GM10266 (cell line): ENCODE measurements at regions not wholly inside any gene's neighbourhood (a gene's known extent, or its start where the extent isn't known, plus 50 kb on each side); places are given as distances from the start of the nearest gene placed in this dataset.

ENCODE experiments used
- DNase-seq: peaks from one replicate; pipeline ENCODE4 v3.0.0; 2012; ENCODE audit errors: extremely low spot score
- CTCF ChIP-seq: IDR thresholded peaks from 2 replicates; pipeline ENCODE4 v1.5.1; 2012; ENCODE audit warnings: mild to moderate bottlenecking, low read depth; ENCODE audit not compliant: control insufficient read depth, insufficient read depth; ENCODE audit errors: missing control alignments

DNA sequence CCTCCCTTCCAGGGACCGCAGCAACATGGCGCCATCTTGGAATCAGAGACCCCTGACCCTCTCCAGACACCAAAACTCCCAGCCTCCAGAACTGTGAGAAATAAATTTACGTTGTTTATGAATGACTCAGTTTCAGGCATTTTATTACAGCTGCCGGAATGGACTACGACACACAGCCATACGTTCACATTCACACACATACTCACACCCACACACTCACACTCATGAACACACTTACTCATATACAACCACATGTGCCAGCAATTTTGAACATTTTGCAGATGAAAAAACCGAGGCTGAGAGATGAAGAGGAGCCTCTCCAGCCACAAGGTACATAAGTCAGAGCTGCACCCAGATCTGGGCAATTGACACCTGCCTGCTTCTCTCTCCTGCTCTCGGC lies 151.0 kb upstream of the RAB4A start:
- TF ChIP-seq CTCF, result no peak
- no peak for DNase-seq

- no peak for TF ChIP-seq CTCF
- DNase-seq, result no peak
Measured at GRCh38 chr1:229121845-229122436, 149.0 kb upstream of the RAB4A start.

GRCh38 chr1:229122606-229123005 lies 148.3 kb upstream of the RAB4A start:
- no peak for TF ChIP-seq CTCF
- DNase-seq, result no peak

DNA sequence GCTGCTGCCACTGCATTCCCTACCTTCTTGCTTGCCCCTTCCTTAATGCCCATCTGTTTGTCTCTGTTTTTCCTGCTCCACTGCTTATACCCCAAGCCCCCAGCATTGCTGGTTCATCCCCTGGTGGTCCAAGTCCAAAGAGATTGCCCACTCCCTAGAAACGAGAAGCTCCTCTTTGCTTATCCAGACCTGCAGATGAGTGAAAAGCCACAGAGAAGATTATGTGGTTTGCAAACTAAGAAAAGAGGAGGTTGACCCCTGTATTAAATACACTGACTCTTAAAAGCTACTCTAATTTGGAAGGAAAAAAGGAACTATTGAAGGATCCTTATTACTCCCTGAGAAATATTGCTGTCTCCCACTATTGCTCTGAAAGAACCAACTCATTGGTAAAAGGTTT lies 146.8 kb upstream of the RAB4A start:
- no peak for DNase-seq
- TF ChIP-seq CTCF, result no peak

- no peak for DNase-seq
- TF ChIP-seq CTCF, result no peak
Measured at GRCh38 chr1:229124520-229125124, 146.3 kb upstream of the RAB4A start.

- peak; percentile 17 for DNase-seq
Measured at GRCh38 chr1:229127301-229127700, 143.6 kb upstream of the RAB4A start.

More at GRCh38 chr1:229127301-229127700, 143.6 kb upstream of the RAB4A start:
- no peak for TF ChIP-seq CTCF
